SK-N-SH (cell line): ENCODE measurements at regions not wholly inside any gene's neighbourhood (a gene's known extent, or its start where the extent isn't known, plus 50 kb on each side); places are given as distances from the start of the nearest gene placed in this dataset.

Source experiments
- CTCF ChIA-PET: fragments of 300-600, 350-600 bp; formaldehyde crosslinking; extraction: SDS; loops from one replicate; lab custom pipeline; 2021; lab: Yijun Ruan, JAX
- POLR2A ChIA-PET: fragments of 350-600 bp; sonication (Branson Sonifier 250); formaldehyde crosslinking; extraction: SDS; loops from one replicate; lab custom pipeline; 2020; ENCODE audit warnings: antibody characterized with exemption, inconsistent platforms; lab: Yijun Ruan, JAX
- DNase-seq: peaks from one replicate; pipeline ENCODE4 v3.0.0; 2012
- H2AFZ ChIP-seq: fragments of 200-600 bp; sonication (generic); 2 replicates; pipeline ENCODE4 v1.8.1; 2016; ENCODE audit warnings: antibody characterized with exemption, mild to moderate bottlenecking, low read depth
- H3F3A ChIP-seq: fragments of 200-600 bp; sonication (generic); replicated peaks from 2 replicates; pipeline ENCODE3; 2016; ENCODE audit warnings: antibody characterized with exemption, mild to moderate bottlenecking; ENCODE audit not compliant: insufficient read depth
- H3K27ac ChIP-seq, 2 experiments: fragments of 200-500 bp in 1 of 2; fragments of 200-600 bp in 1 of 2; sonication (Bioruptor generic) in 1 of 2; sonication (generic), shearing (Covaris generic) in 1 of 2; 2 replicates each; pipeline versions ENCODE4 v1.5.1 to v1.6.1; 2014 to 2016; ENCODE audit warnings: low read depth in 2 of 2, inconsistent platforms in 1 of 2, low read length in 1 of 2, mild to moderate bottlenecking in 1 of 2, mixed read lengths in 1 of 2
- H3K27me3 ChIP-seq: fragments of 200-600 bp; sonication (generic), shearing (Covaris generic); 2 replicates; pipeline ENCODE4 v1.6.1; 2016; ENCODE audit warnings: mixed run types; ENCODE audit not compliant: insufficient read depth
- H3K36me3 ChIP-seq, 2 experiments: fragments of 200-500 bp in 1 of 2; fragments of 200-600 bp in 1 of 2; sonication (Bioruptor generic) in 1 of 2; sonication (generic) in 1 of 2; replicated peaks in 1 of 2; 2 replicates each; pipeline versions ENCODE3 to v1.5.1; 2014 to 2016; ENCODE audit warnings: low read length in 1 of 2, mild to moderate bottlenecking in 1 of 2; ENCODE audit not compliant: insufficient read depth in 2 of 2, control insufficient read depth in 1 of 2
- H3K4me1 ChIP-seq, 2 experiments: fragments of 200-500 bp in 1 of 2; fragments of 200-600 bp in 1 of 2; sonication (Bioruptor generic) in 1 of 2; sonication (generic), shearing (Covaris generic) in 1 of 2; 2 replicates each; pipeline versions ENCODE4 v1.5.1 to v1.6.1; 2014 to 2016; ENCODE audit warnings: low read depth in 1 of 2, low read length in 1 of 2, mixed run types in 1 of 2; ENCODE audit not compliant: insufficient read depth in 2 of 2, control insufficient read depth in 1 of 2
- H3K4me2 ChIP-seq: fragments of 200-600 bp; sonication (generic), shearing (Covaris generic); 2 replicates; pipeline ENCODE4 v1.6.1; 2017; ENCODE audit warnings: mixed run types
- H3K4me3 ChIP-seq, 2 experiments: fragments of 200-500 bp in 1 of 2; fragments of 200-600 bp in 1 of 2; sonication (Bioruptor generic) in 1 of 2; sonication (generic), shearing (Covaris generic) in 1 of 2; 2 replicates each; pipeline versions ENCODE4 v1.5.1 to v1.8.1; 2014 to 2016; ENCODE audit warnings: low read depth in 2 of 2, inconsistent platforms in 1 of 2, low read length in 1 of 2, mild to moderate bottlenecking in 1 of 2, mixed read lengths in 1 of 2, moderate library complexity in 1 of 2
- H3K79me2 ChIP-seq: fragments of 200-600 bp; sonication (generic); 2 replicates; pipeline ENCODE4 v1.8.1; 2017; ENCODE audit warnings: mild to moderate bottlenecking; ENCODE audit not compliant: insufficient read depth
- H3K9ac ChIP-seq: fragments of 200-600 bp; sonication (generic); 2 replicates; pipeline ENCODE4 v1.6.1; 2017; ENCODE audit warnings: mixed run types
- H3K9me2 ChIP-seq: fragments of 200-600 bp; sonication (generic); 2 replicates; pipeline ENCODE4 v1.6.1; 2017; ENCODE audit warnings: mixed run types
- H3K9me3 ChIP-seq: fragments of 200-600 bp; sonication (generic); 2 replicates; pipeline ENCODE4 v1.6.1; 2017; ENCODE audit warnings: mixed run types, mild to moderate bottlenecking, moderate library complexity
- H4K20me1 ChIP-seq: fragments of 200-600 bp; sonication (generic); 2 replicates; pipeline ENCODE4 v1.6.1; 2017; ENCODE audit warnings: mild to moderate bottlenecking, mixed run types; ENCODE audit not compliant: insufficient read depth
- ELF1 ChIP-seq: IDR thresholded peaks from 2 replicates; pipeline ENCODE4 v1.4.0; 2012
- EP300 ChIP-seq, 2 experiments: IDR thresholded peaks; 2 replicates each; pipeline versions ENCODE4 v1.4.0 to v1.6.1; 2012; ENCODE audit warnings: borderline replicate concordance in 1 of 2, low read depth in 1 of 2, low read length in 1 of 2
- EZH2phosphoT487 ChIP-seq: fragments of 200-600 bp; sonication (generic); IDR thresholded peaks from 2 replicates; pipeline ENCODE4 v1.6.1; 2017; ENCODE audit warnings: low read depth, mixed run types, mild to moderate bottlenecking, antibody characterized with exemption, moderate library complexity, borderline replicate concordance
- TCF12 ChIP-seq: IDR thresholded peaks from 2 replicates; pipeline ENCODE4 v1.4.0; 2012
- WGBS: methylation state at CpG from one replicate; pipeline ENCODE4 v1.1.6; 2017; ENCODE audit warnings: low lambda C conversion rate; 5-methylcytosine and 5-hydroxymethylcytosine counted together
- TF ChIP-seq, protein P1 (sequence below): IDR thresholded peaks from 2 replicates; pipeline ENCODE4 v1.6.1; 2012; ENCODE audit warnings: mild to moderate bottlenecking, low read depth, low read length, moderate library complexity
- TF ChIP-seq, protein P2 (sequence below): fragments of 200-600 bp; sonication (generic); IDR thresholded peaks from 2 replicates; pipeline ENCODE4 v1.6.1; 2017; ENCODE audit warnings: antibody characterized with exemption, mild to moderate bottlenecking, moderate library complexity

DNA sequence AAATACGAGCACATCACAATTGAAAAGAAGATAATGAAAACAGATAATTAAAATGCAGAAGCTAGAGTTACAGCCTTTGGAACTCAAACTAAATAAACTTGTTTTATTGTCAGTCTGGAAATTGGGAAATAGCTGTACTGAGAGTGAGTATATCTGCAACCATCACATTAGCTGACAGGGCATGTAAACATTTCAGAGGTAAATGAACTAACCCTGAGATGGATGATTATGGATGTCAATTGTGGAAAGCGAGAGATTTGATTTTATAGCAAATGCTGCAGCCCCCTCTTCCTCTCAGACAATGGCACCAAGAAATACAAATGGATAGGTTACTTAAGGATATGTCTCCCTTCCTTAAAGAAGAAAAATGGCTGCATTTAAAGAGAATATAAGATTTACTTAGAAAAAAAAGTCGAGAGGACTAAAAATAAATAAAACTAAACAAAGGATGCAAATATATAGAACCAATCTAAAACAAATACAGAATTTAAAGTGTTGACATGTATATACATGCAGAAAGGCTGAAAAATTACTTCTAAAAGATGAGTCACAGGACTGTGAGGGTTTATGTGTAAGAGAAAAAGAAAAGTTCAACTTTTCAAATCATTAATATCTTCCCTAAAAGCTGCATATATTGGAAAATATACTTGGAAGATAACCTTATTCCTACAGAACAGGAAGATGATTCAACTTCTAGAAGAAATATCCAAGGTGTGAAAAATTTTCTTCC is 120.3 kb upstream of the FLRT2 start (continued):
- TF ChIP-seq, protein P1, sequence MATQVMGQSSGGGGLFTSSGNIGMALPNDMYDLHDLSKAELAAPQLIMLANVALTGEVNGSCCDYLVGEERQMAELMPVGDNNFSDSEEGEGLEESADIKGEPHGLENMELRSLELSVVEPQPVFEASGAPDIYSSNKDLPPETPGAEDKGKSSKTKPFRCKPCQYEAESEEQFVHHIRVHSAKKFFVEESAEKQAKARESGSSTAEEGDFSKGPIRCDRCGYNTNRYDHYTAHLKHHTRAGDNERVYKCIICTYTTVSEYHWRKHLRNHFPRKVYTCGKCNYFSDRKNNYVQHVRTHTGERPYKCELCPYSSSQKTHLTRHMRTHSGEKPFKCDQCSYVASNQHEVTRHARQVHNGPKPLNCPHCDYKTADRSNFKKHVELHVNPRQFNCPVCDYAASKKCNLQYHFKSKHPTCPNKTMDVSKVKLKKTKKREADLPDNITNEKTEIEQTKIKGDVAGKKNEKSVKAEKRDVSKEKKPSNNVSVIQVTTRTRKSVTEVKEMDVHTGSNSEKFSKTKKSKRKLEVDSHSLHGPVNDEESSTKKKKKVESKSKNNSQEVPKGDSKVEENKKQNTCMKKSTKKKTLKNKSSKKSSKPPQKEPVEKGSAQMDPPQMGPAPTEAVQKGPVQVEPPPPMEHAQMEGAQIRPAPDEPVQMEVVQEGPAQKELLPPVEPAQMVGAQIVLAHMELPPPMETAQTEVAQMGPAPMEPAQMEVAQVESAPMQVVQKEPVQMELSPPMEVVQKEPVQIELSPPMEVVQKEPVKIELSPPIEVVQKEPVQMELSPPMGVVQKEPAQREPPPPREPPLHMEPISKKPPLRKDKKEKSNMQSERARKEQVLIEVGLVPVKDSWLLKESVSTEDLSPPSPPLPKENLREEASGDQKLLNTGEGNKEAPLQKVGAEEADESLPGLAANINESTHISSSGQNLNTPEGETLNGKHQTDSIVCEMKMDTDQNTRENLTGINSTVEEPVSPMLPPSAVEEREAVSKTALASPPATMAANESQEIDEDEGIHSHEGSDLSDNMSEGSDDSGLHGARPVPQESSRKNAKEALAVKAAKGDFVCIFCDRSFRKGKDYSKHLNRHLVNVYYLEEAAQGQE: no peak
- TF ChIP-seq EP300 (IDR thresholded peaks at IDR 0.05; ENCODE audit: borderline replicate concordance in 1 of 2, low read depth in 1 of 2, low read length in 1 of 2) (no peak), ELF1 (no peak), EZH2phosphoT487 (no peak), TCF12 (no peak)
- TF ChIP-seq, all 33 proteins: peak for 0

DNA sequence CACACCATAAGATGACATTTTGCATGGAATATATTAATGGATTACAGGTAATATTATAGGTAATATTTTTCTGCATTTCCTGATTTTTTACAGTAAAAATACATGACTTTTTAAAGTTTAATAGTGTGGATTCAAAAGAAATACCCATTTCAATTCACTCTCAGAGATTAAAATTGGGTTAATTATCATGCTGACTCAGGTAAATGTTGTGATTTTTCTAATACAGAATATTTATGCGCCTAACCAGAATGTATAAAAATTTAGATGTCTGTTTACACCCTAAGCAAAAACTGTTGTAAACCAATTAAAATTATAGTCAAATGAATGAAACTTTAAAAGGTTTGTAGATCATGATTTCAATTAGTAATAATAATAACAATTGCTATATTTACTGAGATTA is 117.2 kb upstream of the FLRT2 start:
- 90% methylated on average over 1 of the region's 1 CpG for WGBS

More for the DNA sequence above, 117.2 kb upstream of the FLRT2 start:
- H3K4me3 ChIP-seq: no peak overlapping the region
- DNase-seq: no peak
- H3F3A ChIP-seq: peaks cover 28% of the 10 kb centered on the region
- H3K9me3 ChIP-seq: no peaks in the 10 kb centered on the region
- H2AFZ ChIP-seq: no peak overlapping the region
- H3K27me3 ChIP-seq: no peaks in the 10 kb centered on the region
- H4K20me1 ChIP-seq: no peaks in the 10 kb centered on the region
- ChIA-PET CTCF (no interaction called here), POLR2A (no interaction called here)
- no peak for TF ChIP-seq EZH2phosphoT487
- TF ChIP-seq, protein P2, sequence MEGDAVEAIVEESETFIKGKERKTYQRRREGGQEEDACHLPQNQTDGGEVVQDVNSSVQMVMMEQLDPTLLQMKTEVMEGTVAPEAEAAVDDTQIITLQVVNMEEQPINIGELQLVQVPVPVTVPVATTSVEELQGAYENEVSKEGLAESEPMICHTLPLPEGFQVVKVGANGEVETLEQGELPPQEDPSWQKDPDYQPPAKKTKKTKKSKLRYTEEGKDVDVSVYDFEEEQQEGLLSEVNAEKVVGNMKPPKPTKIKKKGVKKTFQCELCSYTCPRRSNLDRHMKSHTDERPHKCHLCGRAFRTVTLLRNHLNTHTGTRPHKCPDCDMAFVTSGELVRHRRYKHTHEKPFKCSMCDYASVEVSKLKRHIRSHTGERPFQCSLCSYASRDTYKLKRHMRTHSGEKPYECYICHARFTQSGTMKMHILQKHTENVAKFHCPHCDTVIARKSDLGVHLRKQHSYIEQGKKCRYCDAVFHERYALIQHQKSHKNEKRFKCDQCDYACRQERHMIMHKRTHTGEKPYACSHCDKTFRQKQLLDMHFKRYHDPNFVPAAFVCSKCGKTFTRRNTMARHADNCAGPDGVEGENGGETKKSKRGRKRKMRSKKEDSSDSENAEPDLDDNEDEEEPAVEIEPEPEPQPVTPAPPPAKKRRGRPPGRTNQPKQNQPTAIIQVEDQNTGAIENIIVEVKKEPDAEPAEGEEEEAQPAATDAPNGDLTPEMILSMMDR: no peak
- no peaks in the 10 kb centered on the region for H3K79me2 ChIP-seq
- H3K9me2 ChIP-seq: no peaks in the 10 kb centered on the region
- no peak overlapping the region for H3K4me2 ChIP-seq
- H3K27ac ChIP-seq: no peak overlapping the region
- peaks cover 0 to 15% of the 10 kb centered on the region in 2 experiments; a peak in 2 of 4 replicates for H3K4me1 ChIP-seq
- H3K36me3 ChIP-seq: no peaks in the 10 kb centered on the region
- no peak overlapping the region for H3K9ac ChIP-seq
